ENCODE measurements at regions not wholly inside any gene's neighbourhood (a gene's known extent, or its start where the extent isn't known, plus 50 kb on each side); places are given as distances from the start of the nearest gene placed in this dataset.
A peak's percentile ranks its signal among the peaks of the same experiment; 100 is the strongest.

- Histone ChIP-seq H2BK15ac (ENCODE audit: low read depth, low read length) (peak overlapping the region; percentile 68), H2BK120ac (ENCODE audit: low read depth, low read length) (peak overlapping the region; percentile 69), H3K4ac (ENCODE audit: low read depth, low read length) (peak overlapping the region; percentile 87), H3K27ac (ENCODE audit: insufficient read depth, low read length) (peak overlapping the region; percentile 28; the same call in 1 of the 2 replicates), H4K8ac (ENCODE audit: low read depth in 2 of 2, low read length in 2 of 2) (peak overlapping the region; percentile 28 to 94; a peak in 3 of 4 replicates), H2BK5ac (ENCODE audit: low read depth, low read length, poor library complexity, severe bottlenecking) (no peak overlapping the region), H2AK5ac (ENCODE audit: low read depth, low read length) (peak overlapping the region; percentile 93), H3K9ac (ENCODE audit: low read depth, low read length) (peak overlapping the region; percentile 82; the same call in 1 of the 2 replicates), H3K56ac (ENCODE audit: extremely low read depth, insufficient read depth, low read length) (peak overlapping the region; percentile 92), H3K36me3 (ENCODE audit: control insufficient read depth, insufficient read depth, low read length) (peaks cover 1% of the 10 kb centered on the region; the same call in 1 of the 2 replicates), H3K9me3 (ENCODE audit: control insufficient read depth, insufficient read depth, low read length) (no peaks in the 10 kb centered on the region), H4K5ac (ENCODE audit: low read depth, low read length) (no peak overlapping the region), H2BK20ac (ENCODE audit: low read depth, low read length) (peak overlapping the region; percentile 50), H2AFZ (replicated peaks; ENCODE audit: low read length, poor library complexity) (no peak overlapping the region), H3K79me1 (ENCODE audit: low read depth in 1 of 2, low read length in 2 of 2) (peaks cover 26 to 64% of the 10 kb centered on the region in 2 experiments), H3K4me1 (ENCODE audit: control insufficient read depth, insufficient read depth, low read length) (peaks cover 27% of the 10 kb centered on the region), H3K4me3 (ENCODE audit: insufficient read depth, low read depth, low read length) (no peak overlapping the region), H3K23ac (ENCODE audit: low read depth, low read length) (peak overlapping the region; percentile 86), H4K20me1 (ENCODE audit: insufficient read depth, low read length) (no peaks in the 10 kb centered on the region; the same call in 1 of the 2 replicates), H2AK9ac (replicated peaks; ENCODE audit: low read depth, low read length, poor library complexity) (peak overlapping the region; percentile 97), H3K9me1 (ENCODE audit: insufficient read depth, low read length) (peaks cover 24% of the 10 kb centered on the region), H3K18ac (ENCODE audit: low read depth, low read length) (no peak overlapping the region), H3K27me3 (ENCODE audit: control insufficient read depth, insufficient read depth, low read length) (no peaks in the 10 kb centered on the region), H3K14ac (replicated peaks; ENCODE audit: low read depth, low read length) (peak overlapping the region; percentile 78), H3K4me2 (ENCODE audit: low read depth, low read length) (no peak overlapping the region; the same call in 1 of the 2 replicates), H4K91ac (ENCODE audit: insufficient read depth, low read depth, low read length) (peak overlapping the region; percentile 92)
- WGBS, 2 experiments (ENCODE audit: extremely low coverage in 2 of 2, insufficient read length in 1 of 2), result no CpG with 5 or more reads among the region's 2 CpGs
- DNase-seq (no peak), ATAC-seq (ENCODE audit: low read depth) (no peak)
- no TSS peak for BruUV-seq (replicated peaks)
- CTCF ChIA-PET, result interaction anchor here (0.6 kb wide), 1 partner anchor 91 kb away, joined by 3 read pairs; no protein-coding TSS in a partner anchor
- TF ChIP-seq USF2 (IDR thresholded peaks at IDR 0.05; ENCODE audit: low read depth, low read length) (no peak), RCOR1 (IDR thresholded peaks at IDR 0.05; ENCODE audit: insufficient replicate concordance, low read length) (no peak), MXI1 (IDR thresholded peaks at IDR 0.05; ENCODE audit: borderline replicate concordance, low read depth, low read length) (no peak)
- intact Hi-C loops (cut with micrococcal nuclease) (loop anchor here (5.0 kb wide), 1 partner anchor 41 kb away; no protein-coding TSS in a partner anchor), in situ Hi-C loops (cut with MboI; ENCODE audit: low sequenced_read_pairs) (loop anchor here (25.0 kb wide), 1 partner anchor 131 kb away; the partner anchor contains the start of gene SMAD6), dilution Hi-C loops (cut with HindIII; ENCODE audit: low sequenced_read_pairs, unreplicated experiment) (no loop called here)
- POLR2A ChIA-PET (ENCODE audit: unreplicated experiment), result no interaction called here
These were observed 141.5 kb downstream of the SMAD6 start for GRCh38 chr15:66843581-66843980.
